Panc1 (cell line): ENCODE measurements at regions not wholly inside any gene's neighbourhood (a gene's known extent, or its start where the extent isn't known, plus 50 kb on each side); places are given as distances from the start of the nearest gene placed in this dataset.

Experiments used
- CTCF ChIP-seq: fragments of 450-650 bp; IDR thresholded peaks from 2 replicates; pipeline ENCODE4 v1.5.1; 2017; ENCODE audit warnings: mild to moderate bottlenecking
- POLR2AphosphoS5 ChIP-seq: IDR thresholded peaks from 2 replicates; pipeline ENCODE4 v1.6.1; 2012; ENCODE audit warnings: mild to moderate bottlenecking, low read depth, low read length, moderate library complexity
- SIN3A ChIP-seq: IDR thresholded peaks from 2 replicates; pipeline ENCODE4 v1.6.1; 2012; ENCODE audit warnings: low read depth, mild to moderate bottlenecking, low read length, moderate library complexity, borderline replicate concordance; ENCODE audit not compliant: insufficient read depth
- TCF7L2 ChIP-seq: IDR thresholded peaks from 2 replicates; pipeline ENCODE4 v1.6.1; 2011; ENCODE audit warnings: mild to moderate bottlenecking, low read depth, low read length, inconsistent platforms

DNA sequence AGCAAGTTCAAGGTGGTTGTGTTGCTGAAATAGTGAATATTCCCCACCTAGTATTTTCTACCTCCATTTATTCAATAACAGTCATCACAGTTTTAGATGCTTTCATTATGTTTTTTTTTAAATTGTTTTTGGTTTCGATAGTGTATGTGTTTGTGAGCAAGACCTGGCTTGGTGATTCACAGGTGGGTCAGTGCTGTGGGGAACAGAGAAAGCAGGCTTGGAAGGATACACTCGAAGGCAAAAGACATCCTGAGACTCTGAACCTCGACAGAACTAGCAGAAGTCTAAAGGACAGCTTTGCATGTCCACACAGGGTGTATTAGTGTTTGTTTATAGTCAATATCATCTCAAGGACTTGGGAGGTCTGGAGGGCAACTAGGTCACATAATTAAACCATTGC lies 551.5 kb downstream of the RIT2 start:
- TF ChIP-seq CTCF (no peak), POLR2AphosphoS5 (no peak), TCF7L2 (no peak), SIN3A (no peak)
